HCT116 (cell line): ENCODE measurements at regions not wholly inside any gene's neighbourhood (a gene's known extent, or its start where the extent isn't known, plus 50 kb on each side); places are given as distances from the start of the nearest gene placed in this dataset.

Experiments
- ATAC-seq: fragments of 200-7000 bp; cut with Tn5 transposase; 2 replicates; pipeline ENCODE4 v1.9.1; 2020; ENCODE audit warnings: mild to moderate bottlenecking, moderate library complexity
- BruUV-seq: library from RNA; stranded (reverse); fragments of 400-500 nt; replicated peaks from 2 replicates; lab custom pipeline; 2021; lab: Mats Ljungman, UMichigan
- CTCF ChIA-PET: fragments of 300-600 bp; sonication (Branson Sonifier 250); formaldehyde crosslinking; loops from one replicate; lab custom pipeline; 2021; ENCODE audit warnings: antibody characterized with exemption; lab: Charles Lee
- POLR2A ChIA-PET: fragments of 300-600, 350-600 bp; sonication (Branson Sonifier 250); formaldehyde crosslinking; loops from one replicate; lab custom pipeline; 2021; ENCODE audit warnings: antibody characterized with exemption; lab: Charles Lee
- RAD21 ChIA-PET, 2 experiments: fragments of 300-600 bp; sonication (Branson Sonifier 250); formaldehyde crosslinking; loops; one replicate each; lab custom pipeline; 2023; ENCODE audit warnings: low total read pairs in 2 of 2; ENCODE audit not compliant: uncharacterized antibody in 2 of 2, unreplicated experiment in 2 of 2, low non-redundant PET in 1 of 2; lab: Charles Lee
- DNase-seq: peaks from one replicate; pipeline ENCODE4 v3.0.0-alpha.2; 2010; ENCODE audit warnings: low read depth, low spot score
- H2AFZ ChIP-seq: fragments of 200-600 bp; shearing (Covaris generic), sonication (generic); 2 replicates; pipeline ENCODE4 v1.6.1; 2017; ENCODE audit warnings: low read depth, mixed run types, mixed read lengths, antibody characterized with exemption, low read length; ENCODE audit not compliant: poor library complexity, severe bottlenecking
- H3K27ac ChIP-seq: 2 replicates; pipeline ENCODE4 v1.5.1; 2012; ENCODE audit warnings: low read depth, low read length
- H3K27me3 ChIP-seq: fragments of 200-600 bp; sonication (generic); 2 replicates; pipeline ENCODE4 v1.6.1; 2016; ENCODE audit warnings: mixed run types, low read length, mixed read lengths; ENCODE audit not compliant: insufficient read depth
- H3K36me3 ChIP-seq, 2 experiments: fragments of 200-500 bp in 1 of 2; fragments of 200-600 bp in 1 of 2; sonication (Bioruptor generic) in 1 of 2; sonication (generic) in 1 of 2; 2 replicates each; pipeline versions ENCODE4 v1.5.1 to v1.6.1; 2014 to 2016; ENCODE audit warnings: low read length in 2 of 2, inconsistent platforms in 1 of 2, mixed read lengths in 1 of 2, mixed run types in 1 of 2; ENCODE audit not compliant: insufficient read depth in 2 of 2, control insufficient read depth in 1 of 2
- H3K4me1 ChIP-seq, 2 experiments: fragments of 200-600 bp in 1 of 2; sonication (generic) in 1 of 2; 2 replicates each; pipeline versions ENCODE4 v1.5.1 to v1.6.1; 2012 to 2017; ENCODE audit warnings: low read length in 2 of 2, inconsistent platforms in 1 of 2, mild to moderate bottlenecking in 1 of 2, mixed read lengths in 1 of 2, mixed run types in 1 of 2, moderate library complexity in 1 of 2; ENCODE audit not compliant: insufficient read depth in 2 of 2, control insufficient read depth in 1 of 2
- H3K4me2 ChIP-seq: fragments of 200-600 bp; sonication (generic); 2 replicates; pipeline ENCODE4 v1.6.1; 2017; ENCODE audit warnings: mixed run types, low read length, mixed read lengths
- H3K4me3 ChIP-seq, 2 experiments: fragments of 200-600 bp in 1 of 2; sonication (generic) in 1 of 2; replicated peaks in 1 of 2; 2 replicates each; pipeline ENCODE4 v1.5.1; 2011 to 2016; ENCODE audit warnings: low read length in 2 of 2, control low read depth in 1 of 2, low read depth in 1 of 2, mild to moderate bottlenecking in 1 of 2, mixed read lengths in 1 of 2, mixed run types in 1 of 2
- H3K79me2 ChIP-seq: fragments of 200-600 bp; sonication (generic); 2 replicates; pipeline ENCODE4 v1.6.1; 2017; ENCODE audit warnings: mild to moderate bottlenecking, mixed run types, low read length, moderate library complexity, mixed read lengths; ENCODE audit not compliant: insufficient read depth
- H3K9ac ChIP-seq: fragments of 200-600 bp; sonication (generic); 2 replicates; pipeline ENCODE4 v1.6.1; 2016; ENCODE audit warnings: low read length, mixed read lengths
- H3K9me2 ChIP-seq: fragments of 200-600 bp; sonication (generic), shearing (Covaris generic); 2 replicates; pipeline ENCODE4 v1.6.1; 2017; ENCODE audit warnings: mixed run types, mild to moderate bottlenecking, moderate library complexity; ENCODE audit not compliant: insufficient read depth
- H3K9me3 ChIP-seq, 2 experiments: fragments of 200-500 bp in 1 of 2; fragments of 200-600 bp in 1 of 2; sonication (Bioruptor generic) in 1 of 2; sonication (generic) in 1 of 2; 2 replicates each; pipeline ENCODE4 v1.6.1; 2014 to 2017; ENCODE audit warnings: low read length in 2 of 2, mixed read lengths in 2 of 2, inconsistent platforms in 1 of 2, low read depth in 1 of 2, mild to moderate bottlenecking in 1 of 2, mixed run types in 1 of 2, moderate library complexity in 1 of 2; ENCODE audit not compliant: control insufficient read depth in 1 of 2, insufficient read depth in 1 of 2
- H4K20me1 ChIP-seq: fragments of 200-600 bp; sonication (generic), shearing (Covaris generic); 2 replicates; pipeline ENCODE4 v1.6.1; 2017; ENCODE audit warnings: mixed run types, mild to moderate bottlenecking, moderate library complexity; ENCODE audit not compliant: insufficient read depth
- CEBPB ChIP-seq: IDR thresholded peaks from 2 replicates; pipeline ENCODE4 v1.6.1; 2012; ENCODE audit warnings: low read depth
- ELF1 ChIP-seq: IDR thresholded peaks from 2 replicates; pipeline ENCODE4 v1.6.1; 2012; ENCODE audit warnings: low read depth, borderline replicate concordance
- EZH2 ChIP-seq: fragments of 200-600 bp; sonication (generic); IDR thresholded peaks from 2 replicates; pipeline ENCODE4 v1.6.1; 2017; ENCODE audit warnings: antibody characterized with exemption, mixed run types
- EZH2phosphoT487 ChIP-seq: fragments of 200-600 bp; IDR thresholded peaks from 2 replicates; pipeline ENCODE4 v1.6.1; 2018; ENCODE audit warnings: antibody characterized with exemption, borderline replicate concordance
- POLR2A ChIP-seq: IDR thresholded peaks from 2 replicates; pipeline ENCODE4 v1.7.0; 2011; ENCODE audit warnings: borderline replicate concordance; ENCODE audit not compliant: insufficient read depth, insufficient read length; ENCODE audit errors: extremely low read depth
- POLR2AphosphoS5 ChIP-seq: IDR thresholded peaks from 2 replicates; pipeline ENCODE4 v1.6.1; 2011; ENCODE audit warnings: mild to moderate bottlenecking, low read depth, low read length, moderate library complexity
- SIN3A ChIP-seq: IDR thresholded peaks from 2 replicates; pipeline ENCODE4 v1.6.1; 2012; ENCODE audit warnings: low read depth
- YY1 ChIP-seq: IDR thresholded peaks from 2 replicates; pipeline ENCODE4 v1.6.1; 2011; ENCODE audit warnings: low read length, low read depth, moderate library complexity, mild to moderate bottlenecking; ENCODE audit not compliant: insufficient replicate concordance; ENCODE audit errors: extremely low read depth
- ZBTB33 ChIP-seq: IDR thresholded peaks from 2 replicates; pipeline ENCODE4 v1.6.1; 2011; ENCODE audit warnings: mild to moderate bottlenecking, low read length, moderate library complexity; ENCODE audit not compliant: insufficient replicate concordance; ENCODE audit errors: extremely low read depth
- ZFX ChIP-seq: fragments of 450-650 bp; IDR thresholded peaks from 2 replicates; pipeline ENCODE4 v1.6.1; 2017
- intact Hi-C: fragments of 100-400 bp; cut with micrococcal nuclease; formaldehyde crosslinking; loops from 2 replicates; pipeline ENCODE4 v1.10.0; 2022
- TF ChIP-seq, protein P1 (sequence below): IDR thresholded peaks from 2 replicates; pipeline ENCODE4 v1.6.1; 2012

- no peak for TF ChIP-seq YY1
- TF ChIP-seq, protein P1, sequence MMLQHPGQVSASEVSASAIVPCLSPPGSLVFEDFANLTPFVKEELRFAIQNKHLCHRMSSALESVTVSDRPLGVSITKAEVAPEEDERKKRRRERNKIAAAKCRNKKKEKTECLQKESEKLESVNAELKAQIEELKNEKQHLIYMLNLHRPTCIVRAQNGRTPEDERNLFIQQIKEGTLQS = no peak
- TF ChIP-seq POLR2A = no peak
- TF ChIP-seq, all 23 proteins: peak for 0
Observed at GRCh38 chr17:70888324-70888723, 719.0 kb downstream of the KCNJ2 start (continued).

DNA sequence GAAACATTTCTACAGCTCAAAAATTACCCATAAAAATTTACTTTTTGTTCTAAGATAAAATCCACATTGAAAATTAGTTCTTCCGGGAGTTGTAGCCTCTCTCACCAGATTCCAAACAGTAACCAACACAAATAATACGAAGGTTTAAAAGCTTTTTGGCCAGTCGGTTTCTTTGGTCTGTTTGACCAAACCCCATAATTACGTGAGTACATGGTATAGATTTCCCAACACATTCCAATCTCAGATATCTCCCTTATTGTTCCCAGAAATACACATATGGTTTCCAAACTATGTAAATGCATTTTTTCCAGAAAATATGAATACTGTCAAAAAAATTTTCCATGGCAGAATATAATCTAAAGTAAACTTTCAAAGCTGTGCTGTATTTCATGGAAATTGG is 722.0 kb downstream of the KCNJ2 start:
- Histone ChIP-seq H3K9me2 (no peaks in the 10 kb centered on the region), H3K4me2 (no peak overlapping the region), H3K9ac (no peak overlapping the region), H3K9me3 (no peaks in the 10 kb centered on the region; a peak in 1 of 4 replicates), H3K27me3 (no peaks in the 10 kb centered on the region), H3K4me3 (no peak overlapping the region), H4K20me1 (no peaks in the 10 kb centered on the region), H3K79me2 (no peaks in the 10 kb centered on the region), H2AFZ (no peak overlapping the region), H3K36me3 (no peaks in the 10 kb centered on the region), H3K4me1 (no peaks in the 10 kb centered on the region), H3K27ac (no peak overlapping the region)
- ATAC-seq (no peak), DNase-seq (no peak)
- intact Hi-C loops = no loop called here
- ChIA-PET RAD21 (no interaction called here), POLR2A (no interaction called here), CTCF (no interaction called here)
- no peak for TF ChIP-seq SIN3A
- TF ChIP-seq POLR2A = no peak
- no peak for TF ChIP-seq CEBPB
- no peak for TF ChIP-seq ZBTB33
- TF ChIP-seq ELF1 = no peak
- no peak for TF ChIP-seq EZH2phosphoT487
- no peak for TF ChIP-seq ZFX
- no peak for TF ChIP-seq POLR2AphosphoS5
- no peak for TF ChIP-seq EZH2
- no TSS peak for BruUV-seq
